HCT116 (cell line): ENCODE measurements at regions not wholly inside any gene's neighbourhood (a gene's known extent, or its start where the extent isn't known, plus 50 kb on each side); places are given as distances from the start of the nearest gene placed in this dataset.

Source experiments
- YY1 ChIP-seq: IDR thresholded peaks from 2 replicates; pipeline ENCODE4 v1.6.1; 2011; ENCODE audit warnings: low read length, low read depth, moderate library complexity, mild to moderate bottlenecking; ENCODE audit not compliant: insufficient replicate concordance; ENCODE audit errors: extremely low read depth
- ZNF274 ChIP-seq: fragments of 200-500 bp; sonication (Bioruptor generic); IDR thresholded peaks from 2 replicates; pipeline ENCODE4 v1.6.1; 2014; ENCODE audit warnings: mild to moderate bottlenecking, low read depth, low read length, inconsistent platforms

GRCh38 chr4:59956366-59956765, 1243.8 kb upstream of the ADGRL3 start:
- TF ChIP-seq YY1 (no peak), ZNF274 (no peak)
